Gastrocnemius medialis (tissue), 4 donors: ENCODE measurements at regions not wholly inside any gene's neighbourhood (a gene's known extent, or its start where the extent isn't known, plus 50 kb on each side); places are given as distances from the start of the nearest gene placed in this dataset.

Source experiments
- ATAC-seq, 2 donors: fragments of 150-250 bp; one replicate each; pipeline ENCODE4 v1.9.1; 2016
- DNase-seq, 2 donors: peaks; one replicate each; pipeline ENCODE4 v3.0.0-alpha.2; 2019
- H3K27ac ChIP-seq, 4 donors: fragments of 200-600 bp; sonication (generic); 1 replicate in 1 of 4; 2 replicates in 3 of 4; pipeline ENCODE4 v1.5.1; 2016 to 2018; ENCODE audit warnings: mild to moderate bottlenecking in 2 of 4, moderate library complexity in 1 of 4
- H3K27me3 ChIP-seq, 3 donors: fragments of 200-600 bp; sonication (generic) in 2 of 3; 1 replicate in 1 of 3; 2 replicates in 2 of 3; pipeline versions ENCODE4 v1.5.1 to v1.6.0; 2016 to 2019; ENCODE audit warnings: mild to moderate bottlenecking in 1 of 3, moderate library complexity in 1 of 3
- H3K36me3 ChIP-seq, 2 donors: fragments of 200-600 bp; sonication (generic) in 1 of 2; one replicate each; pipeline ENCODE4 v1.5.1; 2017 to 2018
- H3K4me1 ChIP-seq, 2 donors: fragments of 200-600 bp; sonication (generic) in 1 of 2; one replicate each; pipeline ENCODE4 v1.5.1; 2016 to 2017; ENCODE audit warnings: mild to moderate bottlenecking in 2 of 2
- H3K4me3 ChIP-seq, 4 donors: fragments of 200-600 bp; sonication (generic) in 3 of 4; 1 replicate in 1 of 4; 2 replicates in 3 of 4; pipeline ENCODE4 v1.5.1; 2016 to 2019; ENCODE audit warnings: mild to moderate bottlenecking in 2 of 4
- H3K9me3 ChIP-seq, 3 donors: fragments of 200-600 bp; sonication (generic) in 2 of 3; 1 replicate in 1 of 3; 2 replicates in 2 of 3; pipeline ENCODE4 v1.5.1; 2016 to 2019
- POLR2A ChIP-seq, 2 donors: fragments of 450-650 bp; IDR thresholded peaks; one replicate each; pipeline ENCODE4 v1.6.1; 2017; ENCODE audit warnings: antibody characterized with exemption in 2 of 2, mild to moderate bottlenecking in 2 of 2, moderate library complexity in 2 of 2
- in situ Hi-C, 4 donors: fragments of 200-750 bp; cut with MboI; loops; one replicate each; pipeline versions ENCODE4 v1.15.0 to v1.8.0; 2017; ENCODE audit warnings: low sequenced_read_pairs in 4 of 4
- intact Hi-C: fragments of 100-400 bp; cut with DNase I; formaldehyde crosslinking; loops from one replicate; pipeline ENCODE4 v1.15.1; 2023; ENCODE audit warnings: low total_unique reads
- TF ChIP-seq, protein P1 (sequence below), 5 experiments: fragments of 450-650 bp in 3 of 5; fragments of 200-600 bp in 2 of 5; sonication (generic) in 2 of 5; IDR thresholded peaks in 4 of 5; conservative IDR thresholded peaks in 1 of 5; 1 replicate in 4 of 5; 2 replicates in 1 of 5; pipeline ENCODE4 v1.5.1; 2016 to 2019; ENCODE audit warnings: antibody characterized with exemption in 5 of 5, mild to moderate bottlenecking in 3 of 5, moderate library complexity in 3 of 5

DNA sequence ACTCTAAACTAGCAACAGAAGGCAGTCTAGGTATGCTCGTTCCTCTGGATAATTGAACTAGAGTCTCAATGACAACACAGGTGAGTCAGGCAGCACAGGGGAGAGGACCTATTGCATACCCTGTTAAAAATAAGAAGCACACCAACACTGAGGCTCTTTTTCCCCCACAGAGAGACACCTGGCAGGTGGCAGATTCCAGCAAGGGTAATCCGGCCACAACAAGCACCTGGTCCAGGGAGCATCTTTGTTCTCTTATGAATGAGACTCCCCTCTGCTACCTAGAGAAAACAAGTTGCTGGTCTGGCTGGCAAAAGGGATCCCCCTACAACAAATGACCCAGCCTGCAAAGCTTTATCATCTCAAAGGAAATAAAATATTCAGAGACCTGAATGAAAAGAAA lies 508.9 kb upstream of the POU3F3 start:
- ATAC-seq (no peak), DNase-seq (no peak)
- no peaks in the 10 kb centered on the region for H3K4me1 ChIP-seq
- in situ Hi-C loops = no loop called here
- H3K4me3 ChIP-seq = no peak overlapping the region
- no peaks in the 10 kb centered on the region for H3K27me3 ChIP-seq
- no peak overlapping the region for H3K27ac ChIP-seq
- H3K9me3 ChIP-seq = no peaks in the 10 kb centered on the region
- TF ChIP-seq, protein P1, sequence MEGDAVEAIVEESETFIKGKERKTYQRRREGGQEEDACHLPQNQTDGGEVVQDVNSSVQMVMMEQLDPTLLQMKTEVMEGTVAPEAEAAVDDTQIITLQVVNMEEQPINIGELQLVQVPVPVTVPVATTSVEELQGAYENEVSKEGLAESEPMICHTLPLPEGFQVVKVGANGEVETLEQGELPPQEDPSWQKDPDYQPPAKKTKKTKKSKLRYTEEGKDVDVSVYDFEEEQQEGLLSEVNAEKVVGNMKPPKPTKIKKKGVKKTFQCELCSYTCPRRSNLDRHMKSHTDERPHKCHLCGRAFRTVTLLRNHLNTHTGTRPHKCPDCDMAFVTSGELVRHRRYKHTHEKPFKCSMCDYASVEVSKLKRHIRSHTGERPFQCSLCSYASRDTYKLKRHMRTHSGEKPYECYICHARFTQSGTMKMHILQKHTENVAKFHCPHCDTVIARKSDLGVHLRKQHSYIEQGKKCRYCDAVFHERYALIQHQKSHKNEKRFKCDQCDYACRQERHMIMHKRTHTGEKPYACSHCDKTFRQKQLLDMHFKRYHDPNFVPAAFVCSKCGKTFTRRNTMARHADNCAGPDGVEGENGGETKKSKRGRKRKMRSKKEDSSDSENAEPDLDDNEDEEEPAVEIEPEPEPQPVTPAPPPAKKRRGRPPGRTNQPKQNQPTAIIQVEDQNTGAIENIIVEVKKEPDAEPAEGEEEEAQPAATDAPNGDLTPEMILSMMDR (IDR thresholded peaks at IDR 0.05 in 4 of 5, conservative IDR thresholded peaks at IDR 0.05 in 1 of 5) = no peak
- TF ChIP-seq POLR2A (IDR thresholded peaks at IDR 0.05) = no peak
- H3K36me3 ChIP-seq = no peaks in the 10 kb centered on the region
- intact Hi-C loops = no loop called here

DNA sequence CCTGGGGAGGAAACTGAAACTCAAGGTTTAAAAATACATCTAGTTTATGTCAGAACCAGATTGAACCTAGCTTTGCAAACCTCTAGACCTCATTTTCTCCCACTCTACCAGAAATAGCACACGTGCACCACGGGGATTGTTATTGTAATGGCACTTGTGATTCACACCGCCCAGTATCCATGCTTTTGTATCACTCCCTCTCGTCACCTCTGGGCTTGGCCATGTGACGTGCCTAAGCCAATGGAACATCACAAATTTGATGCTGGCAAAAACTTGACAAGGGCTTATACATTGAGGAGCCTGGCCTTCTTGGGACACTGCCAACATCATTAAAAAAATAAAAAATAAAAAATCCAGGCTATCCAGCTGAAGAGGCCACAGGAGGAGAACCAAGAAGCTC lies 495.8 kb upstream of the POU3F3 start:
- in situ Hi-C loops (no loop called here), intact Hi-C loops (no loop called here)
- no peaks in the 10 kb centered on the region for H3K27me3 ChIP-seq
- no peak overlapping the region for H3K4me3 ChIP-seq
- no peak overlapping the region for H3K27ac ChIP-seq
- ATAC-seq (no peak), DNase-seq (no peak)
- H3K36me3 ChIP-seq = no peaks in the 10 kb centered on the region
- no peak for TF ChIP-seq POLR2A (IDR thresholded peaks at IDR 0.05)
- TF ChIP-seq, protein P1 (IDR thresholded peaks at IDR 0.05 in 4 of 5, conservative IDR thresholded peaks at IDR 0.05 in 1 of 5) = no peak
- no peaks in the 10 kb centered on the region for H3K4me1 ChIP-seq
- H3K9me3 ChIP-seq = no peaks in the 10 kb centered on the region

DNA sequence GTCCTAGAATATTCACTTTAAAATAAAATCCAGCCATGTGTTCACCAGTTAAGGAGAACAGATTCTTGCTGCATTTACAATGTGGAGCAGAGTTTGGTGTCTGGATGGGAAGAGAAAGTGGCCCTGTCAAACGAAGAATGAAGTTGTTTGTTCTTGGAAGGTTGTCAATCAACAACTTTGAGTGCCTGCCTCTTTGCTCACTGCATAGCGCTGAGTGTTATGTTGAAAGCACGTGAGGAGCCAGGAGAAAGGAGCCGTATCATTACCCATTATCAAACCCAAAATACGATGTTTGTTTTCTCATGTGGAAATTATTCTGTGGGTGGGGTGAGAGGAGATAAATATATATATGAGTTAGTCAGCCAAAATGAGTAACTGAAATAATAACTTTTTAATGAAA lies 492.5 kb upstream of the POU3F3 start:
- TF ChIP-seq, protein P1 (IDR thresholded peaks at IDR 0.05 in 4 of 5, conservative IDR thresholded peaks at IDR 0.05 in 1 of 5) = no peak
- no peak for TF ChIP-seq POLR2A (IDR thresholded peaks at IDR 0.05)
- no peaks in the 10 kb centered on the region for H3K4me1 ChIP-seq
- H3K36me3 ChIP-seq = no peaks in the 10 kb centered on the region
- intact Hi-C loops (no loop called here), in situ Hi-C loops (no loop called here)
- no peak overlapping the region for H3K4me3 ChIP-seq
- DNase-seq (no peak), ATAC-seq (no peak)
- H3K27me3 ChIP-seq = no peaks in the 10 kb centered on the region
- H3K9me3 ChIP-seq = no peaks in the 10 kb centered on the region
- no peak overlapping the region for H3K27ac ChIP-seq

DNA sequence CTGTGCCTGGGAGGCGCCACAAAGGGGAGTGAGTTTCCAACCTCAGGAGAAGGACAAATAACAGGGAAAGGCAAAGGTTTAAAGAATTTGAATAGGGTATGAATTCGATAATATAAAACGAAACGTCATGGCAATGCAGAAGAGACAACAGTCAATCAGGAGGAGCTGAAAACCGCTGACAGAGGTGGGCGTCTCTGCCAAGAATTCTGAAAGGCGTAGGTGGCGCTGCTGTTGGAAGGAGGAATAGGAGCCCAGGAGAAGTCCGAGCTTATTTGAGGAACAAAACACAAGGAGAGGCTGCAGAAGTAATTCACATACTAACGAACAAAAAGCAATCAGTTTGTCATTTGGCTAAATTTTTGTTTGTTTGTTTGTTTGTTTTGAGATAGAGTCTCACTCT lies 485.8 kb upstream of the POU3F3 start:
- intact Hi-C loops (no loop called here), in situ Hi-C loops (no loop called here)
- no peak overlapping the region for H3K27ac ChIP-seq
- H3K4me1 ChIP-seq = no peaks in the 10 kb centered on the region
- no peak for TF ChIP-seq POLR2A (IDR thresholded peaks at IDR 0.05)
- TF ChIP-seq, protein P1 (IDR thresholded peaks at IDR 0.05 in 4 of 5, conservative IDR thresholded peaks at IDR 0.05 in 1 of 5) = no peak
- no peak overlapping the region for H3K4me3 ChIP-seq
- ATAC-seq = no peak
- no peaks in the 10 kb centered on the region for H3K36me3 ChIP-seq
- no peaks in the 10 kb centered on the region for H3K9me3 ChIP-seq
- no peak for DNase-seq
- no peaks in the 10 kb centered on the region for H3K27me3 ChIP-seq

DNA sequence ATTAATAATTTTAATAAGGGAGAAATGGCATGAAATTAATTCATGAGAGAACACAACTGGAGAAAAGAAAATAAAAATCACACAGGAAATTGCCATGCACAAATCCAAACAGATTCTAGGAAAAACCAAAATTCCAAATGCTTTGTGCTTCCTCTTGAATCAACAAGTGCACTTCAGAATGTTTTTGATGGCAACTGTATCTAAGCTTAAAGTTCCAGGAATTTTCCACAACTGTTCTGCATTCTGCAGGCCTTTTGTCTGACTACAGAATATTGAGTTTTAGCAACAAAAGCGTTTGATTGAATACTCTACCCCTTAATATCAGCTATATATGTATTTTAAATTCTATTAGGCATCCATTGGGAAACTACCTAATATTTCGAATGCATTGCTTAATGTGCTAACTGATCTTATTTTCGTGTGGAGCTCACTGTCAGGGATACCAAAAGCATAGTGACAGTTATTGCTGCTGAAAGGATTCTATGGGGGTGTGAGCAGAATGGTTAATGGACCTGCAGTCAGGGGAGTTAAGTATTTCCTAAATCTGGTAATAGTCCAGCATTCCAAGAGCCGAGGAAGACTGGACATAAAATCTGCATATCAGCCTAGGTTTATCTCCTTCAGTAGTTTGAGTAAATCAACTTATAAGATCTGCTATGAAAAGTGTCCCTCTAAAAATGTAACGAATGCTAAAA lies 482.7 kb upstream of the POU3F3 start:
- in situ Hi-C loops = no loop called here
- ATAC-seq (no peak), DNase-seq (no peak)
- TF ChIP-seq POLR2A (IDR thresholded peaks at IDR 0.05) = no peak
- TF ChIP-seq, protein P1 (IDR thresholded peaks at IDR 0.05 in 4 of 5, conservative IDR thresholded peaks at IDR 0.05 in 1 of 5) = no peak
- intact Hi-C loops = no loop called here
- H3K9me3 ChIP-seq = no peaks in the 10 kb centered on the region
- no peak overlapping the region for H3K27ac ChIP-seq
- no peaks in the 10 kb centered on the region for H3K4me1 ChIP-seq
- no peaks in the 10 kb centered on the region for H3K27me3 ChIP-seq
- H3K4me3 ChIP-seq = no peak overlapping the region
- H3K36me3 ChIP-seq = no peaks in the 10 kb centered on the region
